ENCODE measurements at regions not wholly inside any gene's neighbourhood (a gene's known extent, or its start where the extent isn't known, plus 50 kb on each side); places are given as distances from the start of the nearest gene placed in this dataset.
"Not testable (repeated sequence)": the region's sequence is repeated elsewhere in the genome, so short reads cannot be mapped to it uniquely, and the experiment has no call there.

- no peak for DNase-seq (ENCODE audit: low read depth in 2 of 3, low spot score in 2 of 3)
Measured at GRCh38 chr3:160047876-160048275, 59.2 kb downstream of the IL12A start.

- no peak for DNase-seq (ENCODE audit: low read depth in 2 of 3, low spot score in 2 of 3)
Measured at GRCh38 chr3:160049038-160049437, 60.4 kb downstream of the IL12A start.

- no peak for DNase-seq (ENCODE audit: low read depth in 2 of 3, low spot score in 2 of 3)
Measured at GRCh38 chr3:160049565-160049964, 60.9 kb downstream of the IL12A start.

- DNase-seq (ENCODE audit: low read depth in 2 of 3, low spot score in 2 of 3): no peak
Measured at GRCh38 chr3:160049988-160050387, 61.4 kb downstream of the IL12A start.

- no peak for DNase-seq (ENCODE audit: low read depth in 2 of 3, low spot score in 2 of 3)
Measured at GRCh38 chr3:160052385-160053047, 63.9 kb downstream of the IL12A start.

GRCh38 chr3:160053048-160053391 lies 64.4 kb downstream of the IL12A start:
- DNase-seq (ENCODE audit: low read depth in 2 of 3, low spot score in 2 of 3): no peak

GRCh38 chr3:160054862-160055261 lies 66.2 kb downstream of the IL12A start:
- DNase-seq (ENCODE audit: low read depth in 2 of 3, low spot score in 2 of 3): not testable (repeated sequence)

GRCh38 chr3:160055659-160056058 lies 67.0 kb downstream of the IL12A start:
- no peak for DNase-seq (ENCODE audit: low read depth in 2 of 3, low spot score in 2 of 3)

- DNase-seq (ENCODE audit: low read depth in 2 of 3, low spot score in 2 of 3): peak in 1 of 3 donors; percentile 53
Measured at GRCh38 chr3:160057331-160057730, 68.7 kb downstream of the IL12A start.

- no peak for DNase-seq (ENCODE audit: low read depth in 2 of 3, low spot score in 2 of 3)
Measured at GRCh38 chr3:160060409-160061027, 71.9 kb downstream of the IL12A start.

GRCh38 chr3:160061525-160061924 lies 72.9 kb downstream of the IL12A start:
- DNase-seq (ENCODE audit: low read depth in 2 of 3, low spot score in 2 of 3): no peak

GRCh38 chr3:160065282-160065681 lies 76.6 kb downstream of the IL12A start:
- no peak for DNase-seq (ENCODE audit: low read depth in 2 of 3, low spot score in 2 of 3)

GRCh38 chr3:160065786-160066185 lies 77.2 kb downstream of the IL12A start:
- DNase-seq (ENCODE audit: low read depth in 2 of 3, low spot score in 2 of 3): no peak

- DNase-seq (ENCODE audit: low read depth in 2 of 3, low spot score in 2 of 3): peak in 1 of 3 donors; percentile 72
Measured at GRCh38 chr3:160069986-160070385, 81.4 kb downstream of the IL12A start.

GRCh38 chr3:160076519-160076918 lies 87.9 kb downstream of the IL12A start:
- DNase-seq (ENCODE audit: low read depth in 2 of 3, low spot score in 2 of 3): no peak

GRCh38 chr3:160078533-160078932 lies 89.9 kb downstream of the IL12A start:
- no peak for DNase-seq (ENCODE audit: low read depth in 2 of 3, low spot score in 2 of 3)

- no peak for DNase-seq (ENCODE audit: low read depth in 2 of 3, low spot score in 2 of 3)
Measured at GRCh38 chr3:160081958-160082533, 93.4 kb downstream of the IL12A start.

- DNase-seq (ENCODE audit: low read depth in 2 of 3, low spot score in 2 of 3): no peak
Measured at GRCh38 chr3:160084998-160085397, 96.4 kb downstream of the IL12A start.

GRCh38 chr3:160088492-160089137 lies 100.0 kb downstream of the IL12A start:
- no peak for DNase-seq (ENCODE audit: low read depth in 2 of 3, low spot score in 2 of 3)

- DNase-seq (ENCODE audit: low read depth in 2 of 3, low spot score in 2 of 3): no peak
Measured at GRCh38 chr3:160090653-160091052, 102.0 kb downstream of the IL12A start.

GRCh38 chr3:160091441-160091840 lies 102.8 kb downstream of the IL12A start:
- DNase-seq (ENCODE audit: low read depth in 2 of 3, low spot score in 2 of 3): no peak

GRCh38 chr3:160092760-160093159 lies 104.1 kb downstream of the IL12A start:
- DNase-seq (ENCODE audit: low read depth in 2 of 3, low spot score in 2 of 3): no peak

Data from hematopoietic multipotent progenitor cell (in vitro differentiated cells).